Thyroid gland (tissue), 4 donors: ENCODE measurements at regions not wholly inside any gene's neighbourhood (a gene's known extent, or its start where the extent isn't known, plus 50 kb on each side); places are given as distances from the start of the nearest gene placed in this dataset.
"Not testable (repeated sequence)": the region's sequence is repeated elsewhere in the genome, so short reads cannot be mapped to it uniquely, and the experiment has no call there.

Experiments used
- CTCF ChIP-seq, 6 experiments: fragments of 200-600 bp in 3 of 6; fragments of 450-650 bp in 3 of 6; sonication (generic) in 3 of 6; IDR thresholded peaks; one replicate each; pipeline ENCODE4 v1.5.1; 2016 to 2019; ENCODE audit warnings: antibody characterized with exemption in 6 of 6, mild to moderate bottlenecking in 2 of 6, inconsistent platforms in 1 of 6, moderate library complexity in 1 of 6
- POLR2A ChIP-seq, 2 donors: fragments of 450-650 bp; IDR thresholded peaks; one replicate each; pipeline ENCODE4 v1.6.1; 2017; ENCODE audit warnings: antibody characterized with exemption in 2 of 2, mild to moderate bottlenecking in 2 of 2, moderate library complexity in 1 of 2

- not testable (repeated sequence) for TF ChIP-seq CTCF, POLR2A (IDR thresholded peaks at IDR 0.05)
Measured at GRCh38 chr2:224148058-224148457, 109.0 kb upstream of the SERPINE2 start.
